Cardiac muscle cell (in vitro differentiated cells and primary cell): ENCODE measurements at regions not wholly inside any gene's neighbourhood (a gene's known extent, or its start where the extent isn't known, plus 50 kb on each side); places are given as distances from the start of the nearest gene placed in this dataset.

Experiments
- DNase-seq, 2 donors: peaks; one replicate each; pipeline versions ENCODE4 v3.0.0 to v3.0.0-alpha.2; 2010 to 2017; ENCODE audit warnings: low read depth in 1 of 2, low spot score in 1 of 2
- H3K27ac ChIP-seq: fragments of 200-600 bp; sonication (generic); 2 replicates; pipeline ENCODE4 v1.5.1; 2016
- H3K27me3 ChIP-seq: fragments of 200-600 bp; sonication (generic); 2 replicates; pipeline ENCODE4 v1.6.0; 2016; ENCODE audit warnings: control low read depth
- H3K36me3 ChIP-seq: fragments of 200-600 bp; sonication (generic); 2 replicates; pipeline ENCODE4 v1.5.1; 2016; ENCODE audit warnings: control low read depth
- H3K4me1 ChIP-seq: fragments of 200-600 bp; sonication (generic); 2 replicates; pipeline ENCODE4 v1.8.1; 2017; ENCODE audit warnings: low read depth, mild to moderate bottlenecking, mixed run types
- H3K4me3 ChIP-seq: fragments of 200-600 bp; sonication (generic); 2 replicates; pipeline ENCODE4 v1.5.1; 2016; ENCODE audit warnings: mild to moderate bottlenecking
- H3K9me3 ChIP-seq: fragments of 200-600 bp; sonication (generic); 2 replicates; pipeline ENCODE4 v1.5.1; 2017; ENCODE audit warnings: low read depth, mild to moderate bottlenecking, control low read depth
- TF ChIP-seq, protein P1 (sequence below): IDR thresholded peaks from 2 replicates; pipeline ENCODE4 v1.5.1; 2012; ENCODE audit warnings: low read depth, mild to moderate bottlenecking, low read length

DNA sequence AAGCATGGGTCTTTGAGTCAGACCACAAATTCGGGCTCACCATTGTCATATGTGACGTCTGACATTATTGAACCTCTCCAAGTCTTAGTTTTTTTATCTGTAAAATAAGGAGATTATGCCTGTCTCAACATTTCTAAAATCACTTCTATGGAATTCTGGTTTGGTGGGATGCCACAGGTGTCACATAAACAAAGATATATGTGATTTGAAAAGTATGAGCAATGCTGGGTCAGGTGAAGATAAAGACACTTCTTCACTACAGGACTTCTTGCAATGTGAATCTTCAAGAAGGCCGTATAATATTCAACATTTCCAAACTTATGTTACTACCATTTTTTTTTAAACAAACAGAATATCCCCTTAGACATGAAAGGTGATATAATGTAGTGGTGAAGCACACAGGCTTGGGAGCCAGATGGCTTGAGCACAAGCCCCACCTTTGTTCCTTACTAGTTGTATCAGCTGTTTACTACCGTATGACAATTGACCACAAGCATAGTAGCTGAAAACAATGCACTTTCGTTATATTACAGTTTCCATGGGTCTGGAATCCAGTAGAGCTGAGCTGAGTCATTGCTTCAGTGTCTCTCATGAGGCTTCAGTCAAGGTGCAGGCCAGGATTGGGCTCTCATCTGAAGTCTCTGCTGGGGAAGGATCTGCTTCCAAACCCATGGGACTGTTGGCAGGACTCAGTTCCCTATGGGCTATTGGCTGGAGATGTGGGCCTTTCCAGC, 87.7 kb downstream of the UTP18 start:
- no peaks in the 10 kb centered on the region for H3K36me3 ChIP-seq
- TF ChIP-seq, protein P1, sequence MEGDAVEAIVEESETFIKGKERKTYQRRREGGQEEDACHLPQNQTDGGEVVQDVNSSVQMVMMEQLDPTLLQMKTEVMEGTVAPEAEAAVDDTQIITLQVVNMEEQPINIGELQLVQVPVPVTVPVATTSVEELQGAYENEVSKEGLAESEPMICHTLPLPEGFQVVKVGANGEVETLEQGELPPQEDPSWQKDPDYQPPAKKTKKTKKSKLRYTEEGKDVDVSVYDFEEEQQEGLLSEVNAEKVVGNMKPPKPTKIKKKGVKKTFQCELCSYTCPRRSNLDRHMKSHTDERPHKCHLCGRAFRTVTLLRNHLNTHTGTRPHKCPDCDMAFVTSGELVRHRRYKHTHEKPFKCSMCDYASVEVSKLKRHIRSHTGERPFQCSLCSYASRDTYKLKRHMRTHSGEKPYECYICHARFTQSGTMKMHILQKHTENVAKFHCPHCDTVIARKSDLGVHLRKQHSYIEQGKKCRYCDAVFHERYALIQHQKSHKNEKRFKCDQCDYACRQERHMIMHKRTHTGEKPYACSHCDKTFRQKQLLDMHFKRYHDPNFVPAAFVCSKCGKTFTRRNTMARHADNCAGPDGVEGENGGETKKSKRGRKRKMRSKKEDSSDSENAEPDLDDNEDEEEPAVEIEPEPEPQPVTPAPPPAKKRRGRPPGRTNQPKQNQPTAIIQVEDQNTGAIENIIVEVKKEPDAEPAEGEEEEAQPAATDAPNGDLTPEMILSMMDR: no peak
- no peak overlapping the region for H3K27ac ChIP-seq
- H3K27me3 ChIP-seq: peaks cover 3% of the 10 kb centered on the region
- H3K4me3 ChIP-seq: no peak overlapping the region
- no peak for DNase-seq
- no peaks in the 10 kb centered on the region for H3K4me1 ChIP-seq
- no peaks in the 10 kb centered on the region for H3K9me3 ChIP-seq

DNA sequence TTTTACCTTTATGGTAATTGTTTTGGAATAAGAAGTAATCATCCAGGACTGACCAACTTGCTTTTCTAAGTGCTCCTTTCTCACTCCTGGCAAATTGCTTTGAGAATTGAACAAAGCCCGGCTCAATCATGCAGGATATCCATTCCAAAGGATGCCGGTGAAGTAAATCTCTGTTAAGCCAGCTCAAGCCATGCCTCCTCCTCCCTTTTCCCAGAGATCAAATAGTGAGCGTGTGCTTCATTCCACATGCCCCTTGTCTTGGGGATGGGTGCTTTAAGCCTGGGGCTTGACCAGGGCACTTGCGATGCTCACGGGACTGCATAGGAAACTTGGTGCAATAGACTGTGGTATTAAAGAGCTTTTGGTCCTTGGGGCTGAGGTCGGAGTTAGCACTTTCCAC, 90.7 kb downstream of the UTP18 start:
- no peaks in the 10 kb centered on the region for H3K36me3 ChIP-seq
- TF ChIP-seq, protein P1: no peak
- no peak overlapping the region for H3K27ac ChIP-seq
- no peak for DNase-seq
- no peaks in the 10 kb centered on the region for H3K4me1 ChIP-seq
- H3K4me3 ChIP-seq: no peak overlapping the region
- no peaks in the 10 kb centered on the region for H3K9me3 ChIP-seq
- H3K27me3 ChIP-seq: peaks cover 3% of the 10 kb centered on the region

DNA sequence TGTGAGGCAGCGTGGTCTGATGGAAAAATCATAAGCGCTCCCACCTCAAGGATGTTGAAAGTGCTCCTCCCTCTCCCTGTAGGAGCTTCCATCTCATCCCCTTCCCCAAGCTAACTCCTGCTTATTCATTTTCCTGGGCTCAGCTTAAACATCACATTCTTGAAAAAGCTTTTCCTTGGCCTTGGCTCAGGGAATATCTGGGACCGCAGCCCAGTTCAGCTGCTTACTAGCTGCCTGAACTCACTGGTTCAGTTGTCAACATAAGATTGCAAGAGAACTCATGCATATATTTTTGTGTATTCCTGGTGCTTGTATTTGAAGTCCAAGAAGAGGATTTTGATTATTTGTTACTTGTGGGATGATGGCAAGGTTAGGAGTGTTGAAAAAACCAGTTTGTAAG, 91.5 kb downstream of the UTP18 start:
- peak in 1 of 2 donors; percentile 74 for DNase-seq

DNA sequence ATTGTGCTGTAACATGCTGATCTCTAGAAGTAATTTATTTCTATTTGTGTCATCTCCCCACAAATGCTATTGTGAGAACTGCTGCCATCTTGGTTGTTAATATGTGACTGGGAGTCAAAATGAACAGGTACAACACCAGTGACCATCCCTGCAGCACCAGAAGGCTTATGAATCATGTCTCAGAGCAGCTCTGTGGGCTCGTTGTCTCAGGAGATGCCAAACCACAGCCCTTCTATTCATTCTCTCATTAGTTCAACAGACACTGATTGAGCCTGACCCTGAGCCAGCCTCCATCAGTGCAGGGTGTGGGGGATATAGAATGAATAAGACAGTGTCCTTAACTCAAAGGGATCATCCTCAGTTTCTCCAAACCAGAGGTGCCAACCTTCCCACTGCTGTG, 92.5 kb downstream of the UTP18 start:
- H3K27ac ChIP-seq: no peak overlapping the region
- H3K4me1 ChIP-seq: no peaks in the 10 kb centered on the region
- no peaks in the 10 kb centered on the region for H3K36me3 ChIP-seq
- no peak for DNase-seq
- TF ChIP-seq, protein P1: no peak
- no peak overlapping the region for H3K4me3 ChIP-seq
- H3K9me3 ChIP-seq: no peaks in the 10 kb centered on the region
- peaks cover 3% of the 10 kb centered on the region for H3K27me3 ChIP-seq

More for the DNA sequence above, 91.5 kb downstream of the UTP18 start:
- TF ChIP-seq, protein P1: no peak
- Histone ChIP-seq H3K4me3 (no peak overlapping the region), H3K27ac (no peak overlapping the region), H3K36me3 (no peaks in the 10 kb centered on the region), H3K9me3 (no peaks in the 10 kb centered on the region), H3K27me3 (peaks cover 3% of the 10 kb centered on the region), H3K4me1 (no peaks in the 10 kb centered on the region)

DNA sequence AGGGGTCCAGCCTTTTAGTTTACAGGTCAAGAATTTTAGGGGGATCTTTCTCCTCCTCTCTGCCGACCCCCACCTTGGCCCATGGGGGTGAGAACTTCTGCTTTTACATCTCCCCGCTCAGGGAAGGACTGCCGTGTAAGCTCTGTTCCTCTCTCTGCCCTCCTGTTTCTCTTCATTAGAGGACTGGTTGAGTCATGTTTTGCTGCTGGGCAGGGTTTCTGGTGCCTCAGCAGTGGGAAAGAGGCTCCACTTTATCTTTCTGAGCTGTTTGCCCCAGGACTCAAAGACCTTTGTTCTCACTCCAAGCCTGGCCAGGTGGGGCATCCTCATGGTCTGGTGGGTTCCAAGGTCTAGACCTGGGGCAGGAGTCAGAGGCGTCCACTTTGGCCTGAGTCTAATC, 93.0 kb downstream of the UTP18 start:
- no peaks in the 10 kb centered on the region for H3K36me3 ChIP-seq
- H3K4me3 ChIP-seq: no peak overlapping the region
- DNase-seq: no peak
- TF ChIP-seq, protein P1: no peak
- H3K27ac ChIP-seq: no peak overlapping the region
- H3K4me1 ChIP-seq: no peaks in the 10 kb centered on the region
- peaks cover 3% of the 10 kb centered on the region for H3K27me3 ChIP-seq
- H3K9me3 ChIP-seq: no peaks in the 10 kb centered on the region
